HG03575 (cell line): ENCODE measurements at regions not wholly inside any gene's neighbourhood (a gene's known extent, or its start where the extent isn't known, plus 50 kb on each side); places are given as distances from the start of the nearest gene placed in this dataset.
"Not testable (repeated sequence)": the region's sequence is repeated elsewhere in the genome, so short reads cannot be mapped to it uniquely, and the experiment has no call there.

Experiments used
- ATAC-seq: cut with Tn5 transposase; IDR thresholded peaks from one replicate; pipeline ENCODE4 v1.9.1; 2021; ENCODE audit not compliant: unreplicated experiment, insufficient number of reproducible peaks, low FRiP score; ENCODE audit errors: extremely low read depth

DNA sequence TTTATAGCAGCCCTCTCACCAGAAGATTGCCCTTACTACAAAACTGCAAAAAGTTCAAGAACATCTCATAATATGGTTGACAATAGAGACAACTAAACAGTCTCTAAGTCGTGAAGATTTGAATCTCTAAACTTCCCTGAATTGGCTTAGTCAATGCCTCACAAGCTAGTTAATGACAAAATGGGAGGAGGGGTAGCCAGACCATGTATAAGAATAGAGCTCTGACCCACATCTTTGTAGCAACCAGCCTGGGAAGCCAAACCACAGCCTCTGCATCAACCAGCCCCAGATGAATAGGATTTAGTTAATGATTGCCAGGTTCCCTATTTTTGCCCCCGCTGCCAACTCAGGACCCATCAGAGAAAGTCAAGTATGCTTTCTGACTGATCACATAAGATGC, 1265.9 kb upstream of the PCDH10 start:
- ATAC-seq: not testable (repeated sequence)

DNA sequence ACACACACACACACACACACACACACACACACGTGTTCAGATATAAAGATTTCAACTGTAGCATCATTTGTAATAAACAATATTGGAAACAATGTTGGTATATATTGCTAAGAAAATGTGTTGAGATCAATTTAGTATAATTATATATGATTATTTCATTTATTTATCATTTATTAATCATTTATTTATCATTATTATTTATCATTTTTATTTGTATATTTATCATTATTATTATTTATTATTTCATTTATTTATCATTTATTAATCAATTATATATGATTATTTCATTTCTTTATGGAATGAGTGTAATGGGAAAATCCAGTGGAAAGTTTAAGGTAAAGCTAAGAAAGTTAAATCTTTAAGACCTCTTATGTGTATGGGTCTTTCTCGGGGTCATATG, 1223.4 kb upstream of the PCDH10 start:
- not testable (repeated sequence) for ATAC-seq

DNA sequence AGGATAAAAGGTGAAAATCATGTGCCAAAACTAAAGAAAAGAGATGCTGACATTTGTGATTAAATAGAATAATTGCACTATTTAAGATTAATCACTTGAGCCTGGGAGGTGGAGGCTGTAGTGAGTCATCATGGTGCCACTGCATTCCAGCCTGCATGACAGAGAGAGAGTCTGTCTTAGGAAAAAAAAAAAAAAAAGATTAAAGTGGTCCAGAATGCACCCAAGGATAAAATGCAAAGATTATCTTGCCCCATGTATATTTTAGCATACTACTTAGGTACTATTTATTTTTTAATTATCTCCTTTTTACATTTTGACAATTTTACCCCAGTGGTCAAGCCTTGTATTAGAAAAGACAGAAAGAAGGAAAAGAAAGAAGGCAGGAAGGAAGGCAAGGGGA, 1181.4 kb upstream of the PCDH10 start:
- ATAC-seq: not testable (repeated sequence)

DNA sequence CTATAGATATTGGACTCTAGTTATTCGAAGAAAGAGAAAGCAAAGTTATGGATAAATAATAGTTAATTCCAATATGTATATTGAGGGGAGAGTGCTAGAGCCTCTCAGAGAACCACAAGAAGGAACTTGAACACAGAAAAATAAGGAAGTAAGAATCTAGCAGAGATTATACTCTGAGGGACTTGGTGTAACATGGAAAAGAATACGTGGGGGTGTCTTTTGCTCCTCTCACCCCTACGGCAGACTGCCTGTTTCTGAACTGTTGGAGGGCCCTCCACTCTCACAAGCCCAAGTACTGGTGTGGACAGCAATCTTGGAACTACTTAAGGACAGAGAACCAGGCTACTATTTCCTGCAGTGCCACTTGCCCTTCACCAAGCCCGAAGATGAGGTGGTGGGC, 1174.4 kb upstream of the PCDH10 start:
- ATAC-seq: no peak

DNA sequence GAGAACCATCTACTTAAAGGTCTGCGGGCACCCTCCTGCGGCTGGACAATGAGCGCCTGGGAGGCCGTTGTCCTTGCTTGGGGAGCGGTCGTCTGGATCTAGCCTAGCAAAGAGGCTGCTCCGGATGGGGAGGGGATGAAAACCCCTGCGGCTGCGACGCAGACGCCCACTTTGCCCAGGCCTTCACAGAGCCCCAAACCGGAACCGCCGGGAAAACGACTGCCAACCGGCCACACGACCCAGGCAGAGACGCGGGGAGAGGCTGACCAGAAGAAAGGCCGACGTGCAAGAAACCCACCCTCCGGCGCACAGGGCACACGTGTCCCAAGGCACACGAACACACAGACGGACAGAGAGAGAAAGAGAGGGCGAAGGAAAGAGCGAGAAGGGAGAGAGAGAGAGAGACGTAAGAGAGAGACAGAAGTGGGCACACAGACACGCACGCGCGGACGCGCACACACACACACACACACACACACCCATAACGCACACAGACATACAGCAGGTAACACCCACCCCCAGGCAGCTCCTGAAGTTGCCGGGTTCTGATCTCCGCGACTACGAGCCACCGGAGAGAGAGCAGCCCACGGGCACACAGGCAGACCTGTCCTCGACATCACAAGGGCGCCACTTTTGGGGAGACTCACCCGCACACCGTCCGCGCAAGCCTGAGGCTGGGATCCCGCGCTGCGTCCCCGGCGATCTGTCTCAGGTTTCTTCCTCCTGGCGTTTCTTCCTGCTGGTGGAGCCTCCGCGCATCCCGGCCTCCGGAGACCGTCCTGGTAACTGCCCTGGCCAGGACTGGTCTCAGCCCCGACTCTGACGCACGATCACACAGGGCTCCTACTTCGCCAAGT, 1173.6 kb upstream of the PCDH10 start:
- ATAC-seq: not testable (repeated sequence)

DNA sequence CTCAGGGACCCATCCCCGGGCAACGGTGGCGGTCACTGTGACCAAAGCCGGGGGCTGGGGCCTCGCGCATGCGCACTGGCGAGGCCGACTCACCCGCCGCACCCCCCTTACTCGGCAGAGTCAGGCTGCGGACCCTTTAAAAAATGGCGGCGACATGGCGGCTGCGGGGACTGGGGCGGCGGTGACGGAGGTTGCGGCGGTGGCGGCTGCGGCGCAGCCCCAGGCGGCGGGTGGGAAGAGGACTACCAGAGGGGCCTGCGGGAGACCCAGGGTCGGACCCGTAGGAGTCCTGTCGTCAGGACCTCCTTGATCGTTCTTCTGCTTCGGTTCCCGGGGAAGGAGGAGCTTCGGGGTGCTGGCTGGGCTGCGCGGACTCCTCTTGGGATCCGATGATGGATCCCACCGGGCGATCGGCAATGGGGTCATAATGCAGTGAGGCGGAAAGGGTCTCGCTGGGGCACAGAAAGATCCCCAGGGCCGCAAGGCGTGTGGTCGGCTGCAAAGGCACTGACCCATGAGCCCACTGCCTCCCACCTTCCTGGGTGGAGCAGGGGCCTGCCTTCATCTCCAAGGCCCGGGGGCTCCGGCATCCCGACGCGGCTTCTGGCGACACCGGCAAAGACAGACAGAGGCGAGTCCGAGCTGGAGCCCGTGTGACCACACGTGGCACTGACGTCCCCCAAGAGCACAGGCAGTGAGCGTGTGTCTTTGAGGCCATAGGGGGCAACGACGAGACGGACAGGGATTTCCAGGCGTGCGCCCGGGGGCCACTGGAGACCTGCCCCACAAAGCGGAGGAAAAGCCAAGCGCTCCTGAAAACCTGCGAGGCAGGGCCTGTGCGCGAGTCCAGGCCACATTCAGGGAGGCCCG, 1172.7 kb upstream of the PCDH10 start:
- ATAC-seq: not testable (repeated sequence)

DNA sequence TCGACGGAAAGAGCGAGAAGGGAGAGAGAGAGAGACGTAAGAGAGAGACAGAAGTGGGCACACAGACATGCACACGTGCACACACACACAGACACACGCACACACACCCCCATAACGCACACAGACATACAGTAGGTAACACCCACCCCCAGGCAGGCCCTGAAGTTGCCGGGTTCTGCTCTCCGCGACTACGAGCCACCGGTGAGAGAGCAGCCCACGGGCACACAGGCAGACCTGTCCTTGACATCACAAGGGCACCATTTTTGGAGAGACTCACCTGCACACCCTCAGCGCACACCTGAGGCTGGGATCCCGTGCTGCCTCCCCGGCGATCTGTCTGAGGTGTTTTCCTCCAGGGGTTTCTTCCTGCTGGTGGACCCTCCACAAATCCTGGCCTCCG, 1171.0 kb upstream of the PCDH10 start:
- no peak for ATAC-seq

DNA sequence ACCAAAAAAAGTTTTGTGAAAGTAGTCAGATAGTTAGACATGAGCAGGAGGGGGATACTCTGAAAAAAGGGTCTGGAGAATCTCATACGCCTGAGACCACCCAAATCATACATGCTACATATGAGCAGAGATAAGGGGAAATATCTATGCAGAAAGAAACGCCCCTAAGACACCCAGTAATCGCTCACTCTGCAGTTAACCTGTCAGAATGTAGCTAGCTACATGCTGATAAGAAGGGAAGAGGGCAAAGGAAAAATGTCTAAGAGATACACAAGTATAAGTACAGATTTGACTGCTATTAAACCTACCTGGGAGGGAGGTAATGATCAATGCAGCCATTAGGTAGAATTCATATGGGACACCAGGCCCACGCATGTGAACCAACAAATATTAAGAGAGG, 1159.5 kb upstream of the PCDH10 start:
- no peak for ATAC-seq

DNA sequence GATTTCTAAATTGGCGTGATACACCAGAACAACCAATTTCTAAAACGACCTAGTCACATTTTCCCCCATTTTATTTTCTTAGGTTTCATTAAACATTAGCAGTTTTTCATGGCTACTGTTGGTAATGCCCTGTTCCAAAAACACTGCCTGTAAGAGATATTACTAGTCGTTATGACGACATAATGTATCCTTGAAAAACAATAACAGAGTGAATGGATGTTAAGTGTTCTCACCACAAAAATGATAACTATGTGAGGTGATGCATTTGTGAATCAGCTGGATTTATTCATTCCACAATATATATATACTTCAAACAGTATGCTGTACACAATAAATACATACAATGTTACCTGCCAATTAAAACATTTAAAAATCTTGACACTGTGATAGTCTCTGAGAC, 1147.6 kb upstream of the PCDH10 start:
- ATAC-seq: no peak

DNA sequence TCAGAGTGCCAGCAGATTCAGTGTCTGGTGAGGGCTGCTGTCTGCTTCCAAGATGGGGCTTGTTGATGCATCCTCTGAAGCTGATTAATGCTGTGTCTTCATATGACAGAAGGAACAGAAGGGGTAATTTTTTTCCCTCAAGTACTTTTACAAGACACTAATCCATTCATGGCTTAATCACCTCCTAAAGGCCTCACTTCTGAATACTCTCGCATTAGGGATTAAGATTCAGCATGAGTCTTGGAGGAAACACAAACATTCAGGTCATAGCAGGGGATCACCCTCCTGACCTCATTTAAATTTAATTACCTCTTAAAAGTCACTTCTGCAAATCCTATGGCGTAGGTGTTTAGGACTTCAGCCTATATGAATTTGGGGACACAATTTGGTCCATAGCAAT, 1145.5 kb upstream of the PCDH10 start:
- ATAC-seq: no peak

DNA sequence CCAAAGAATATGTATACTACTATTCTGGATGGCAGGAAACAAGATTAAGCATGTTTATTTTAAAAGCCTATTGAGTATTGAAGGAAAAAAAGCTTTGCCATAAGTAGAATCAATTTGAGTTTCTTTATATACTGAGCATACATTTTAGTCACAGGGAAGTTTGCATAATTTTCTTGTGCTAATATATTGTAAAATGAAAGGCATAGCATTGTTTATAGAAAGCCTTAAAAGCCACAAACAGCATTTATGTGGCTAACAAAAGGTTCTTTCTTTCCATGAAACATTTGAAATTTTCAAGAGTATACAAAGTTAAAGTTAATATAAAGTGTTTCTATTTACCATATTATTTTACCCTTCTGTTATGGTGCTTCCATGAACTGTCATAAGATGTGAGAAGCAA, 1133.8 kb upstream of the PCDH10 start:
- no peak for ATAC-seq

DNA sequence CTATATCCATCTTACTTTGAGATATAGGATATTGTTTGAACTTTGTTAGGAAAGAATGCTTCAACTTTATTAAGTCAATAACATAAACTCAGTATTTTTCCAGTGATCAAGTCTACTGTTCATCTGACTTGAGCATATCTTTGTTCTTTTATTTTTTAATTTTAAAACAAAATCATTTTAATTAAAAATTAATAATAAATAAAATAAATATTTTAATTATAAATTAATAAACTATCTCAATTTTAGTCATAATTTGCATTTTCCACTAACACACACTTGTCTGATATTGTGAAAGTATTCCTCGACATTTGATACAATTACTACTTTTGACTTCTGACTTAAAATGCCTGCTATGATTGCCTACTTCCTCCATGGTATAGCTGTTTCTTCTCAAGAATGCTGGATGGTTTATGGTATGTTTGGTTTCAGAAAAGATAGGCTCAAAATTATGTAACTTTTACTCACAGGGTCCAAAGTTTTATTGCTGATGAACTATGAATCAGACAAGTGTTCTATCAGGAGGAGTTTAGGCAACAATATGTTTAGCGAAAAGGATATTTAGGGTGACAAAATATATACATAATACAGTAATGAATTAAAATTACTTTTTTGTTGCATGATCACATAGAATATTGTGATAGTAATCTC, 1132.3 kb upstream of the PCDH10 start:
- no peak for ATAC-seq

DNA sequence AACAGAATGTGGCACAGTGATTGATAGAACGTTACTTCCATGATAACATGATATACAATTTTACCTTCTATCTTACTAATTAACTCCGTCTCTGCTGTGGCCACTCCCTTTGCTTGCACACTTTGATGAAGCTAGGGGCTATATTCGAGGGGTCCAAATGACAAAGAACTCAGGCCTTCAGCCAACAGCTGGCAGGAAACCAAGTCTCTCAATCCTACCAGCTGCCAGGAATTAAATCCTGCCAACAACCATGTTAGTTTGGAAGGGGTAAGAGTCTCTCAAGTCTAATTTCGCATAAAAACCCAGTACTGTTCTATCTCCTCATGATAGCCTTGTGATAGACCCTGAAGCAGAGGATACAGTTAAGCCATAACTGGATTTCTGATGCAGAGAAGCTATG, 1122.9 kb upstream of the PCDH10 start:
- ATAC-seq: no peak

DNA sequence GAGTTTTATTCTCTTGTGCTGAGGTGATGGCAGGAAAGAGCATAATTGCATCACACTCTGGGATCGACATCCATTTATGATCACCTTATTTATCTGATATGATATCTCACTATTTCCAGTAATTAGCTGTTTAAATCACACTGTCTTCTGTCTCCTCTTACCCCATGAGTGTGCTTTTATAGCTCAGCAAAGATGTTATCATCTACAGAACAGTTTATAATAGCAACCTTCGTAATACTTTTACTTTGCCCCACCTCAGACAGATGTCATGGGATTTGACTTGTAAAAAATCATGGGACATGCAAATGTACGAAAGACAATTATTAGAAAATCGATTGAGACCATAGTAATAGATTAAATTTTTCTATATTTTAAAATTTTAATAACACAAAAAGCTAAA, 1122.3 kb upstream of the PCDH10 start:
- ATAC-seq: no peak

DNA sequence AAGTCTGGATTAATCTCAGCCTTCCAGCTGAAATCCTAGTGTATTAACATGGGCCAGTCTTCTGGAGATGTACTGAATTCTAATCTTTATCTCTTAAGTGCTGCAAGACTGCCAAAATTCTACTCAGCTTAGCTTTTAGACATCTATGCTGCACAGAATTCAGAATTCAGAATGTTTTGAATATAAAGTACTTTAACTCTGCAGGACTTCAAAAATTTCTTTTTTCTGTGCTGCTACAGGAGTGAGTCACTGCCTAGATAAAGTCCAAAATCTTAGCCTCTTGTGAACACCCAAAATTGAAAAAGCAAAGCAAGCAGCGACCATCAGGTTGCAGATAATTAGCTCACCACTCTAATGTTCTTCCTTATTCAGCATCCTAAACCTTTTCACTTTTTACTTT, 1092.6 kb upstream of the PCDH10 start:
- ATAC-seq: no peak

DNA sequence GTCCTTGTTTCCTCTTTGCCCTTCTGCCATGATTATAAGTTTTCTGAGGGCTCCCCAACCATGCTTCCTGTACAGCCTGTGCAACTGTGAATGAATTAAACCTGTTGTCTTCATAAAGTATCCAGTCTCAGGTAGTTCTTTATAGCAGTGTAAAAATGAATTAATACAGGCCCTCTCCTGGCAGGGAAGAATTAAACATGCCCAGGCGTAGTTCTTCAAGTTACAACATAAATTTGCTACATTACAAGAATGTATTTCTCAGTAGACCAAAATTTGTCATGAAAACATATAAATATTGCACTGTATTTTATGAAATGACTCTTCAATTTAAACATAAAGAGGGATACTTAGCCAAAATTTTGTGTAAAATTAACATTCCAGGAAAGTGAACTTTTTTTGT, 1089.9 kb upstream of the PCDH10 start:
- ATAC-seq: no peak

DNA sequence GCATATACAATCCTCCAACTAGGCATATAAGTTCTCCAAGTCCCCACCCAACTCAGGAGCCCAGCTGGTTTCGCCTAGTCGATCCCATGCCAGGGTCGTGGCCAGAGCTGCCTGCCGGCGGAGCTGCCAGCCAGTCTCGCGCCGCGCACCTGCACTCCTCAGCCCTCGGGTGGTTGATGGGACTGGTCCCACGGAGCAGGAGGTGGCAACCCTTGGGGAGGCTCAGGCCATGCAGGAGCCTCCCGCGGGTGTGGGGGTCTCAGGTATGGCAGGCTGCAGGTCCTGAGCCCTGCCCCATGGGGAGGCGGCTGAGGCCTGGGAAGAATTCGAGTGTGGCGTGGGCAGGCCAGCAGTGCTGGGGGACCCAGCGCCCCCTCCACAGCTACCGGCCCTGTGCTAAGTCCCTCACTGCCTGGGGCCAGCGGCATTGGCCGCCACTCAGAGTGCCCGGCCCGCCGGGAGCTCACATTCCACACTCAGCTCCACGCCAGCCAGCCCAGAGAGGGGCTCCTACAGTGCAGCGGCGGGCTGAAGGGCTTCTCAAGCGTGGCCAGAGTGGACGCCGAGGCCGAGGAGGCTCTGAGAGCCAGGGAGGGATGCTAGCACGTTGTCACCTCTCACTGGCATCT, 1086.4 kb upstream of the PCDH10 start:
- ATAC-seq: no peak

DNA sequence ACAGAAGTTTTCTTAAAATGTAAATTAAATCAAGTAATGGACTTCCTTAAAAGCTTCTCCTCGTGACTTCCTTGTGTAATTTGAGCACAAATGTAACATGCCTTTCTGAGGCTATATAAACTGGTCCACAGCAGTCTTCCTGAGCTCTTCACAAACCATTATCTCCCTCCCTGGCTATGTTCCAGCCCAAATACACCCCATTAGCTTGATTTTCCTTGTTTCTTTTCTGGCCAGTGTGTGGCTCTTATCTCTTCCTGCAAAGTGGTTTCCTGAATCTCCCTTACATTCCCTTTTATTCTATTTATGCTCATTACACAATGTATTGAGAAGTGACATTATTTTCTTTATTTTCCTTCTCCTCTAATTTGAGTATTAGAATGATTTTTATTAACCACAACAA, 1085.3 kb upstream of the PCDH10 start:
- no peak for ATAC-seq

DNA sequence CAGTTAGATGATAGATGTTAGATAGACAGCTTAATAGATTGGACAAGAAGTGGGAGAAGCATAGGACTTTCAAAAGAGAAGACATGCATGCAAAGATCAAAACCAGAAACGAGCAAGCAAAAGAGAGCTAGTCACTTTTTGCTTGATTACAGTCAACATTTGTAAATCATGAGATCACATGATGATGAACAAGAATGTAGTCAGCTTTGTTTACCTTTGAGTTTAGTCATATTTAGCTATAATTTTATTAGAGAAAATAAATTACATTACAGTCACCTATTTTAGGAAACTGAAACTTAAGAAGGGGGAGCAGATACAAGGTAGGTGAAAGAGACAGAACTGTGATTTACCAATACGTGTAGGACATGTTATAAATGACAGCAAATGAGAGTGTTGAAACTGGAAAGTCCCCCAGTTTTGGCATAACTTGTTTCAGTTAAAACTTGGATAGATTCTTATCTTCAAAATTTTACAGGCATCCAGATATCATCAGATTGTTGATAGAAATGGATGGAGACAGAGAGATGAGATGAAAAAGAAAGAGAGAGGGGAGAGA, 1083.1 kb upstream of the PCDH10 start:
- ATAC-seq: no peak
